Hepatocyte (in vitro differentiated cells): ENCODE measurements at regions not wholly inside any gene's neighbourhood (a gene's known extent, or its start where the extent isn't known, plus 50 kb on each side); places are given as distances from the start of the nearest gene placed in this dataset.
"Not testable (repeated sequence)": the region's sequence is repeated elsewhere in the genome, so short reads cannot be mapped to it uniquely, and the experiment has no call there.

Experiments
- EZH2 ChIP-seq: fragments of 200-600 bp; sonication (generic); IDR thresholded peaks from 2 replicates; pipeline ENCODE4 v1.6.1; 2016; ENCODE audit warnings: antibody characterized with exemption, mild to moderate bottlenecking, borderline replicate concordance
- TF ChIP-seq, protein P1 (sequence below): fragments of 200-600 bp; sonication (generic); IDR thresholded peaks from 2 replicates; pipeline ENCODE4 v1.5.1; 2016; ENCODE audit warnings: antibody characterized with exemption, mild to moderate bottlenecking; ENCODE audit not compliant: poor library complexity

DNA sequence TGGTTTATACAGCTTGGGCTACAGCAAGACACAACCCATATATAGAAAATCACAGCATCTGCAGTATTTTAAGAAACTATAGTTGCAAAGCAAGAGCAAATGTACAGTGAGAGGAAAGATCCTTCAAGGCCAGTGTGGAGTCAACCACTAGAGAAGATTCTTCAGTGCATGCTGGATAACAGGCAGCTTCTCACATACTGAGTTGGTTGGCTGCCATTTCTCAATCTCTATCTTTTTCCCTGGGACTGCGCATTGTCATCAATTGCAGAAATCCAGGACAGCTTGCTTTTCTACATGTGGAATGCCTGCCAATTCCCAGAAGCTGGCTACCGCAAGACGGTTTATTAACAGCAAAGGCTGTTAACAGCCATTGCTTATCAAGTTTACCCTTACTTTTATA, 646.5 kb downstream of the CDY1 start:
- TF ChIP-seq, protein P1, sequence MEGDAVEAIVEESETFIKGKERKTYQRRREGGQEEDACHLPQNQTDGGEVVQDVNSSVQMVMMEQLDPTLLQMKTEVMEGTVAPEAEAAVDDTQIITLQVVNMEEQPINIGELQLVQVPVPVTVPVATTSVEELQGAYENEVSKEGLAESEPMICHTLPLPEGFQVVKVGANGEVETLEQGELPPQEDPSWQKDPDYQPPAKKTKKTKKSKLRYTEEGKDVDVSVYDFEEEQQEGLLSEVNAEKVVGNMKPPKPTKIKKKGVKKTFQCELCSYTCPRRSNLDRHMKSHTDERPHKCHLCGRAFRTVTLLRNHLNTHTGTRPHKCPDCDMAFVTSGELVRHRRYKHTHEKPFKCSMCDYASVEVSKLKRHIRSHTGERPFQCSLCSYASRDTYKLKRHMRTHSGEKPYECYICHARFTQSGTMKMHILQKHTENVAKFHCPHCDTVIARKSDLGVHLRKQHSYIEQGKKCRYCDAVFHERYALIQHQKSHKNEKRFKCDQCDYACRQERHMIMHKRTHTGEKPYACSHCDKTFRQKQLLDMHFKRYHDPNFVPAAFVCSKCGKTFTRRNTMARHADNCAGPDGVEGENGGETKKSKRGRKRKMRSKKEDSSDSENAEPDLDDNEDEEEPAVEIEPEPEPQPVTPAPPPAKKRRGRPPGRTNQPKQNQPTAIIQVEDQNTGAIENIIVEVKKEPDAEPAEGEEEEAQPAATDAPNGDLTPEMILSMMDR: not testable (repeated sequence)
- not testable (repeated sequence) for TF ChIP-seq EZH2
